NCI-H748 (cell line): ENCODE measurements at regions not wholly inside any gene's neighbourhood (a gene's known extent, or its start where the extent isn't known, plus 50 kb on each side); places are given as distances from the start of the nearest gene placed in this dataset.

Source experiments
- DNase-seq: peaks from one replicate; lab custom pipeline; 2025; ENCODE audit not compliant: unreplicated experiment; lab: John Stamatoyannopoulos, UW

GRCh38 chr1:119565131-119565772 is 58.2 kb downstream of the HSD3B1 start:
- peak; percentile 48 for DNase-seq

GRCh38 chr1:119569095-119569494 is 62.1 kb downstream of the HSD3B1 start:
- DNase-seq = no peak
